ENCODE measurements at regions not wholly inside any gene's neighbourhood (a gene's known extent, or its start where the extent isn't known, plus 50 kb on each side); places are given as distances from the start of the nearest gene placed in this dataset.
"Not testable (repeated sequence)": the region's sequence is repeated elsewhere in the genome, so short reads cannot be mapped to it uniquely, and the experiment has no call there.

- TF ChIP-seq CTCF (IDR thresholded peaks at IDR 0.05; ENCODE audit: low read depth, low read length, missing control alignments): no peak
- no peak overlapping the region for H3K4me3 ChIP-seq (replicated peaks; ENCODE audit: low read depth, low read length)
- no peak for DNase-seq (ENCODE audit: extremely low read depth, low read depth)
Observed at GRCh38 chr22:47355776-47356510, 593.5 kb downstream of the TBC1D22A start.

GRCh38 chr22:47355388-47355725, 592.9 kb downstream of the TBC1D22A start:
- H3K4me3 ChIP-seq (replicated peaks; ENCODE audit: low read depth, low read length): no peak overlapping the region
- TF ChIP-seq CTCF (IDR thresholded peaks at IDR 0.05; ENCODE audit: low read depth, low read length, missing control alignments): no peak
- DNase-seq (ENCODE audit: extremely low read depth, low read depth): no peak

GRCh38 chr22:47354668-47355387, 592.4 kb downstream of the TBC1D22A start:
- H3K4me3 ChIP-seq (replicated peaks; ENCODE audit: low read depth, low read length): no peak overlapping the region
- DNase-seq (ENCODE audit: extremely low read depth, low read depth): no peak
- TF ChIP-seq CTCF (IDR thresholded peaks at IDR 0.05; ENCODE audit: low read depth, low read length, missing control alignments): no peak

- DNase-seq (ENCODE audit: extremely low read depth, low read depth): no peak
- TF ChIP-seq CTCF (IDR thresholded peaks at IDR 0.05; ENCODE audit: low read depth, low read length, missing control alignments): no peak
- no peak overlapping the region for H3K4me3 ChIP-seq (replicated peaks; ENCODE audit: low read depth, low read length)
Observed at GRCh38 chr22:47352920-47353700, 590.7 kb downstream of the TBC1D22A start.

- no peak overlapping the region for H3K4me3 ChIP-seq (replicated peaks; ENCODE audit: low read depth, low read length)
- no peak for DNase-seq (ENCODE audit: extremely low read depth, low read depth)
- no peak for TF ChIP-seq CTCF (IDR thresholded peaks at IDR 0.05; ENCODE audit: low read depth, low read length, missing control alignments)
Observed at GRCh38 chr22:47351836-47352579, 589.6 kb downstream of the TBC1D22A start.

- H3K4me3 ChIP-seq (replicated peaks; ENCODE audit: low read depth, low read length); DNase-seq (ENCODE audit: extremely low read depth, low read depth): not testable (repeated sequence)
Observed at GRCh38 chr22:47346287-47346686, 583.8 kb downstream of the TBC1D22A start.
